ENCODE measurements at regions not wholly inside any gene's neighbourhood (a gene's known extent, or its start where the extent isn't known, plus 50 kb on each side); places are given as distances from the start of the nearest gene placed in this dataset.
A peak's percentile ranks its signal among the peaks of the same experiment; 100 is the strongest.

- no peak for DNase-seq (ENCODE audit: low read depth, low spot score)
These were observed 179.5 kb upstream of the CITED2 start for GRCh38 chr6:139553916-139554315.

- DNase-seq (ENCODE audit: low read depth, low spot score) = no peak
These were observed 176.9 kb upstream of the CITED2 start for GRCh38 chr6:139551376-139551775.

- DNase-seq (ENCODE audit: low read depth, low spot score) = no peak
These were observed 175.9 kb upstream of the CITED2 start for GRCh38 chr6:139550361-139550760.

- no peak for DNase-seq (ENCODE audit: low read depth, low spot score)
These were observed 175.2 kb upstream of the CITED2 start for GRCh38 chr6:139549561-139550070.

GRCh38 chr6:139547804-139548203 is 173.4 kb upstream of the CITED2 start:
- DNase-seq (ENCODE audit: low read depth, low spot score) = no peak

GRCh38 chr6:139547122-139547776 is 172.8 kb upstream of the CITED2 start:
- DNase-seq (ENCODE audit: low read depth, low spot score) = no peak

GRCh38 chr6:139546106-139546472 is 171.6 kb upstream of the CITED2 start:
- DNase-seq (ENCODE audit: low read depth, low spot score) = no peak

- DNase-seq (ENCODE audit: low read depth, low spot score) = no peak
These were observed 171.0 kb upstream of the CITED2 start for GRCh38 chr6:139545206-139546105.

- no peak for DNase-seq (ENCODE audit: low read depth, low spot score)
These were observed 170.2 kb upstream of the CITED2 start for GRCh38 chr6:139544701-139545057.

- DNase-seq (ENCODE audit: low read depth, low spot score) = no peak
These were observed 167.9 kb upstream of the CITED2 start for GRCh38 chr6:139542351-139542750.

GRCh38 chr6:139540894-139541293 is 166.4 kb upstream of the CITED2 start:
- DNase-seq (ENCODE audit: low read depth, low spot score) = no peak

- no peak for DNase-seq (ENCODE audit: low read depth, low spot score)
These were observed 165.8 kb upstream of the CITED2 start for GRCh38 chr6:139540276-139540675.

GRCh38 chr6:139539852-139540251 is 165.4 kb upstream of the CITED2 start:
- peak; percentile 86 for DNase-seq (ENCODE audit: low read depth, low spot score)

GRCh38 chr6:139538366-139538765 is 163.9 kb upstream of the CITED2 start:
- no peak for DNase-seq (ENCODE audit: low read depth, low spot score)

GRCh38 chr6:139536751-139537617 is 162.5 kb upstream of the CITED2 start:
- DNase-seq (ENCODE audit: low read depth, low spot score) = no peak

GRCh38 chr6:139534472-139535115 is 160.1 kb upstream of the CITED2 start:
- DNase-seq (ENCODE audit: low read depth, low spot score) = no peak

- DNase-seq (ENCODE audit: low read depth, low spot score) = peak; percentile 37
These were observed 159.4 kb upstream of the CITED2 start for GRCh38 chr6:139533573-139534471.

GRCh38 chr6:139533171-139533570 is 158.7 kb upstream of the CITED2 start:
- no peak for DNase-seq (ENCODE audit: low read depth, low spot score)

GRCh38 chr6:139531148-139532115 is 157.0 kb upstream of the CITED2 start:
- no peak for DNase-seq (ENCODE audit: low read depth, low spot score)

Data from ELF-1 (cell line).